OCI-LY3 (cell line): ENCODE measurements at regions not wholly inside any gene's neighbourhood (a gene's known extent, or its start where the extent isn't known, plus 50 kb on each side); places are given as distances from the start of the nearest gene placed in this dataset.

Source experiments
- CTCF ChIP-seq: fragments of 200-600, 300-600 bp; sonication (generic); IDR thresholded peaks from 2 replicates; pipeline ENCODE4 v1.5.1; 2014; ENCODE audit warnings: antibody characterized with exemption, low read length, low read depth
- EZH2phosphoT487 ChIP-seq: fragments of 200-600 bp; shearing (Covaris generic); IDR thresholded peaks from 2 replicates; pipeline ENCODE4 v1.6.1; 2018; ENCODE audit warnings: antibody characterized with exemption, mixed run types, low read depth

GRCh38 chr2:217429981-217430500, 570.2 kb upstream of the TNP1 start:
- TF ChIP-seq CTCF (no peak), EZH2phosphoT487 (no peak)
